ENCODE measurements at regions not wholly inside any gene's neighbourhood (a gene's known extent, or its start where the extent isn't known, plus 50 kb on each side); places are given as distances from the start of the nearest gene placed in this dataset.

DNA sequence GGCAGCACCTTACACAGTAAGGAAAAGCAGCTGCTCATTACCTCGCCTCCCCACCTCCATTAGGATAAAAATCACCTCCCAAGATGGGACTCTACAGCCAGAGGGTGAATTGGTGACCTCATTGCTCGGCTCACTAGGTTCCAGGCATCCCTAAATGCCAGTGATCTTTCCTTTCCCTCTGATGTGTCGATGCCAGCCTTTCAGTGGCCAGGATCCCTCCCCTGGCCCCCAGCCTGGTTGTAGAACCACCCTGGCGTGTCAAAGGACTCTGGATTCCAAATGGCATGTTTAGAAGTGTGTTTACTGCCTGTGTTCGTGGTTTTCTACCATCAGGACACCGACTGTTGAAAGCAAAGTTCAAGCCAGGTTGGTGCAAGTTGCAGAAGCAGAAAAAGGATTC lies 72.1 kb upstream of the LYRM9 start:
- ChIA-PET CTCF (no interaction called here), POLR2A (ENCODE audit: low non-redundant PET) (no interaction called here)
- Histone ChIP-seq H3K9me3 (ENCODE audit: low read depth, low read length, poor library complexity, severe bottlenecking) (no peaks in the 10 kb centered on the region), H3K36me3 (ENCODE audit: insufficient read depth, low read length, poor library complexity, severe bottlenecking) (no peaks in the 10 kb centered on the region), H3K27ac (ENCODE audit: low read depth, low read length, poor library complexity, severe bottlenecking) (no peak overlapping the region), H3K4me3 (ENCODE audit: low read depth, low read length, poor library complexity, severe bottlenecking) (no peak overlapping the region), H3K27me3 (replicated peaks; ENCODE audit: insufficient read depth, low read depth, low read length, poor library complexity) (no peaks in the 10 kb centered on the region), H3K4me1 (ENCODE audit: insufficient read depth, low read length, poor library complexity, severe bottlenecking) (no peaks in the 10 kb centered on the region)
- BruUV-seq (replicated peaks), result no TSS peak
- no peak for DNase-seq (ENCODE audit: low spot score)
- TF ChIP-seq EZH2 (IDR thresholded peaks at IDR 0.05; ENCODE audit: borderline replicate concordance, low read depth, low read length, poor library complexity, severe bottlenecking), result no peak
- TF ChIP-seq, protein P1, sequence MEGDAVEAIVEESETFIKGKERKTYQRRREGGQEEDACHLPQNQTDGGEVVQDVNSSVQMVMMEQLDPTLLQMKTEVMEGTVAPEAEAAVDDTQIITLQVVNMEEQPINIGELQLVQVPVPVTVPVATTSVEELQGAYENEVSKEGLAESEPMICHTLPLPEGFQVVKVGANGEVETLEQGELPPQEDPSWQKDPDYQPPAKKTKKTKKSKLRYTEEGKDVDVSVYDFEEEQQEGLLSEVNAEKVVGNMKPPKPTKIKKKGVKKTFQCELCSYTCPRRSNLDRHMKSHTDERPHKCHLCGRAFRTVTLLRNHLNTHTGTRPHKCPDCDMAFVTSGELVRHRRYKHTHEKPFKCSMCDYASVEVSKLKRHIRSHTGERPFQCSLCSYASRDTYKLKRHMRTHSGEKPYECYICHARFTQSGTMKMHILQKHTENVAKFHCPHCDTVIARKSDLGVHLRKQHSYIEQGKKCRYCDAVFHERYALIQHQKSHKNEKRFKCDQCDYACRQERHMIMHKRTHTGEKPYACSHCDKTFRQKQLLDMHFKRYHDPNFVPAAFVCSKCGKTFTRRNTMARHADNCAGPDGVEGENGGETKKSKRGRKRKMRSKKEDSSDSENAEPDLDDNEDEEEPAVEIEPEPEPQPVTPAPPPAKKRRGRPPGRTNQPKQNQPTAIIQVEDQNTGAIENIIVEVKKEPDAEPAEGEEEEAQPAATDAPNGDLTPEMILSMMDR (conservative IDR thresholded peaks at IDR 0.05; ENCODE audit: low read depth, low read length), result no peak
- intact Hi-C loops (cut with micrococcal nuclease; ENCODE audit: unreplicated experiment), result loop anchor here (5.0 kb wide), 1 partner anchor 48 kb away; no protein-coding TSS in a partner anchor

DNA sequence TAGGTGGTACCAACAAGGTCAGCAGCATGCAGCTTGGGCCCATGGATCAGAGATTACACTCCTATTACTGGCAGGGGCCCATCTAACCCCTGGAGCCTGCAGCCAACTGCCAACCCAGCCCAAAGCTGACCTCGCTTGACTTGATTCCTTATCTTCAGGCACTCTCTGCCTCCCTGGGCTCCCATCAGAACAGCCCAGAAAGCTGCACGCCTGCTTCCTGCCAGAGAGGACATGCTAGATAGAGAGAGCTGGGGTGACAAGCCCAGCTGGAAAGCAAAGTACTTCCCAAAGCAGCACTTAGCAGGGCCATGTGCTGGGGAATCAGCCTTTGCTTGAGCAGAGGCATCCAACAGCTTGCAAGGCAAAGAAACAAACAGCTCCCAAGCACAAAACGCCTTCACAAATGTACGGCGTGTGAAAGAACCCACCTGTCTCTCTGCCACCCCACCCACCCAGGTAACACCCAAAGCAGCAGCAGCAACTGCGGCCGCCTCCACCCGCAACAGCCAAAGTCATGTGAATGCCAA lies 74.2 kb upstream of the NLK start:
- intact Hi-C loops (cut with micrococcal nuclease; ENCODE audit: unreplicated experiment), result loop anchor here (5.0 kb wide), 1 partner anchor 51 kb away; no protein-coding TSS in a partner anchor
- H3K4me3 ChIP-seq (ENCODE audit: low read depth, low read length, poor library complexity, severe bottlenecking), result no peak overlapping the region
- BruUV-seq (replicated peaks), result no TSS peak
- POLR2A ChIA-PET (ENCODE audit: low non-redundant PET), result no interaction called here
- no peaks in the 10 kb centered on the region for H3K4me1 ChIP-seq (ENCODE audit: insufficient read depth, low read length, poor library complexity, severe bottlenecking)
- no peaks in the 10 kb centered on the region for H3K9me3 ChIP-seq (ENCODE audit: low read depth, low read length, poor library complexity, severe bottlenecking)
- H3K27me3 ChIP-seq (replicated peaks; ENCODE audit: insufficient read depth, low read depth, low read length, poor library complexity), result no peaks in the 10 kb centered on the region
- no peaks in the 10 kb centered on the region for H3K36me3 ChIP-seq (ENCODE audit: insufficient read depth, low read length, poor library complexity, severe bottlenecking)
- TF ChIP-seq EZH2 (IDR thresholded peaks at IDR 0.05; ENCODE audit: borderline replicate concordance, low read depth, low read length, poor library complexity, severe bottlenecking), result no peak
- TF ChIP-seq, protein P1 (conservative IDR thresholded peaks at IDR 0.05; ENCODE audit: low read depth, low read length), result no peak
- CTCF ChIA-PET, result no interaction called here
- no peak for DNase-seq (ENCODE audit: low spot score)
- H3K27ac ChIP-seq (ENCODE audit: low read depth, low read length, poor library complexity, severe bottlenecking), result no peak overlapping the region

DNA sequence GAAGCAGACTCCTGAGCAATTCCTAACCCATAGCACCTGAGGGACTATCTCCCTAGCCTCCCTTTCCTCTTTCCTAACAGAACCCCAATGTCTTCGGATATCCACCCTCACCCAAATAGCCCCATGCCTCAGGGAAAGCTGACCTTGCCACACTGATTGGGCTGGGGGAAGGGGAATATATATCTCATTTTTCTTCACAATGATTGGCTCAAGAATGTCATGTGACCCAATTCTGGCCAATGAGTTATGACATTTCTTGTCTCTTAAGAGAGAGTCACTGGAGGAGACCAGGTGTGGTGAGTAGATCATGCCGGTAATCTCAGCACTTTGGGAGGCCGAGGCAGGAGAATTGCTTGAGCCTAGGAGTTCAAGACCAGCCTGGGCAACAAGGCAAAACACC lies 71.9 kb upstream of the NLK start:
- TF ChIP-seq, protein P1 (conservative IDR thresholded peaks at IDR 0.05; ENCODE audit: low read depth, low read length), result no peak
- TF ChIP-seq EZH2 (IDR thresholded peaks at IDR 0.05; ENCODE audit: borderline replicate concordance, low read depth, low read length, poor library complexity, severe bottlenecking), result no peak
- Histone ChIP-seq H3K4me3 (ENCODE audit: low read depth, low read length, poor library complexity, severe bottlenecking) (no peak overlapping the region), H3K9me3 (ENCODE audit: low read depth, low read length, poor library complexity, severe bottlenecking) (no peaks in the 10 kb centered on the region), H3K27me3 (replicated peaks; ENCODE audit: insufficient read depth, low read depth, low read length, poor library complexity) (no peaks in the 10 kb centered on the region), H3K4me1 (ENCODE audit: insufficient read depth, low read length, poor library complexity, severe bottlenecking) (no peaks in the 10 kb centered on the region), H3K27ac (ENCODE audit: low read depth, low read length, poor library complexity, severe bottlenecking) (no peak overlapping the region), H3K36me3 (ENCODE audit: insufficient read depth, low read length, poor library complexity, severe bottlenecking) (no peaks in the 10 kb centered on the region)
- ChIA-PET POLR2A (ENCODE audit: low non-redundant PET) (no interaction called here), CTCF (no interaction called here)
- BruUV-seq (replicated peaks), result no TSS peak
- intact Hi-C loops (cut with micrococcal nuclease; ENCODE audit: unreplicated experiment), result no loop called here
- DNase-seq (ENCODE audit: low spot score), result no peak
